ENCODE measurements at regions not wholly inside any gene's neighbourhood (a gene's known extent, or its start where the extent isn't known, plus 50 kb on each side); places are given as distances from the start of the nearest gene placed in this dataset.

- Histone ChIP-seq H3K9ac (ENCODE audit: low read length in 3 of 3) (no peak overlapping the region), H3K27ac (ENCODE audit: low read depth in 2 of 2, low read length in 2 of 2) (no peak overlapping the region), H3K27me3 (ENCODE audit: control insufficient read depth, insufficient read depth, low read length) (no peaks in the 10 kb centered on the region), H3K4me1 (ENCODE audit: control insufficient read depth in 2 of 3, insufficient read depth in 2 of 3, low read depth in 1 of 3, low read length in 3 of 3) (no peaks in the 10 kb centered on the region), H3K36me3 (ENCODE audit: control insufficient read depth in 2 of 3, insufficient read depth in 3 of 3, low read length in 3 of 3) (no peaks in the 10 kb centered on the region), H3K9me3 (ENCODE audit: control insufficient read depth in 2 of 3, insufficient read depth in 1 of 3, low read length in 3 of 3) (no peaks in the 10 kb centered on the region), H3K4me3 (ENCODE audit: low read length in 3 of 3) (no peak overlapping the region)
- DNase-seq (no peak), FAIRE-seq (no peak)
- intact Hi-C loops (cut with DNase I): no loop called here
- TF ChIP-seq CTCF (IDR thresholded peaks at IDR 0.05; ENCODE audit: borderline replicate concordance, extremely low read depth, insufficient read depth): no peak
Observed at GRCh38 chr4:123524958-123525628, 128.5 kb downstream of the SPRY1 start.

GRCh38 chr4:123526511-123526910 lies 129.9 kb downstream of the SPRY1 start:
- Histone ChIP-seq H3K27me3 (ENCODE audit: control insufficient read depth, insufficient read depth, low read length) (no peaks in the 10 kb centered on the region), H3K9ac (ENCODE audit: low read length in 3 of 3) (no peak overlapping the region), H3K27ac (ENCODE audit: low read depth in 2 of 2, low read length in 2 of 2) (no peak overlapping the region), H3K4me3 (ENCODE audit: low read length in 3 of 3) (no peak overlapping the region), H3K4me1 (ENCODE audit: control insufficient read depth in 2 of 3, insufficient read depth in 2 of 3, low read depth in 1 of 3, low read length in 3 of 3) (no peaks in the 10 kb centered on the region), H3K9me3 (ENCODE audit: control insufficient read depth in 2 of 3, insufficient read depth in 1 of 3, low read length in 3 of 3) (no peaks in the 10 kb centered on the region), H3K36me3 (ENCODE audit: control insufficient read depth in 2 of 3, insufficient read depth in 3 of 3, low read length in 3 of 3) (no peaks in the 10 kb centered on the region)
- intact Hi-C loops (cut with DNase I): no loop called here
- no peak for DNase-seq
- FAIRE-seq: no peak
- no peak for TF ChIP-seq CTCF (IDR thresholded peaks at IDR 0.05; ENCODE audit: borderline replicate concordance, extremely low read depth, insufficient read depth)

GRCh38 chr4:123528501-123529277 lies 132.1 kb downstream of the SPRY1 start:
- no peak overlapping the region for H3K9ac ChIP-seq (ENCODE audit: low read length in 3 of 3)
- H3K27me3 ChIP-seq (ENCODE audit: control insufficient read depth, insufficient read depth, low read length): no peaks in the 10 kb centered on the region
- H3K36me3 ChIP-seq (ENCODE audit: control insufficient read depth in 2 of 3, insufficient read depth in 3 of 3, low read length in 3 of 3): no peaks in the 10 kb centered on the region
- H3K9me3 ChIP-seq (ENCODE audit: control insufficient read depth in 2 of 3, insufficient read depth in 1 of 3, low read length in 3 of 3): no peaks in the 10 kb centered on the region
- no peak overlapping the region for H3K27ac ChIP-seq (ENCODE audit: low read depth in 2 of 2, low read length in 2 of 2)
- intact Hi-C loops (cut with DNase I): no loop called here
- H3K4me1 ChIP-seq (ENCODE audit: control insufficient read depth in 2 of 3, insufficient read depth in 2 of 3, low read depth in 1 of 3, low read length in 3 of 3): no peaks in the 10 kb centered on the region
- TF ChIP-seq CTCF (IDR thresholded peaks at IDR 0.05; ENCODE audit: borderline replicate concordance, extremely low read depth, insufficient read depth): no peak
- FAIRE-seq (no peak), DNase-seq (no peak)
- no peak overlapping the region for H3K4me3 ChIP-seq (ENCODE audit: low read length in 3 of 3)
